ENCODE measurements at regions not wholly inside any gene's neighbourhood (a gene's known extent, or its start where the extent isn't known, plus 50 kb on each side); places are given as distances from the start of the nearest gene placed in this dataset.

GRCh38 chr16:66099306-66099705 lies 267.2 kb upstream of the CDH5 start:
- WGBS, 2 donors = 60 to 66% methylated on average over 4 of the region's 4 CpGs
- ATAC-seq (no peak), DNase-seq (no peak)
- no peak for TF ChIP-seq CTCF (IDR thresholded peaks at IDR 0.05)
- intact Hi-C loops (cut with DNase I) = no loop called here
- Histone ChIP-seq H3K27ac (no peak overlapping the region), H3K36me3 (replicated peaks in 1 of 2; ENCODE audit: insufficient read depth in 1 of 2, low read depth in 2 of 2) (no peaks in the 10 kb centered on the region), H3K27me3 (no peaks in the 10 kb centered on the region), H3K4me1 (no peaks in the 10 kb centered on the region), H3K4me3 (no peak overlapping the region), H3K9me3 (no peaks in the 10 kb centered on the region)

GRCh38 chr16:66097751-66098150 lies 268.7 kb upstream of the CDH5 start:
- Histone ChIP-seq H3K36me3 (replicated peaks in 1 of 2; ENCODE audit: insufficient read depth in 1 of 2, low read depth in 2 of 2) (no peaks in the 10 kb centered on the region), H3K27ac (no peak overlapping the region), H3K4me1 (no peaks in the 10 kb centered on the region), H3K4me3 (no peak overlapping the region), H3K9me3 (no peaks in the 10 kb centered on the region), H3K27me3 (no peaks in the 10 kb centered on the region)
- TF ChIP-seq POLR2A (IDR thresholded peaks at IDR 0.05) = no peak
- WGBS, 2 donors = 40 to 43% methylated on average over 6 of the region's 6 CpGs
- DNase-seq (no peak), ATAC-seq (no peak)
- intact Hi-C loops (cut with DNase I) = no loop called here

GRCh38 chr16:66095676-66096075 lies 270.8 kb upstream of the CDH5 start:
- intact Hi-C loops (cut with DNase I) = no loop called here
- TF ChIP-seq CTCF (IDR thresholded peaks at IDR 0.05) = no peak
- TF ChIP-seq POLR2A (IDR thresholded peaks at IDR 0.05) = no peak
- H3K36me3 ChIP-seq (replicated peaks in 1 of 2; ENCODE audit: insufficient read depth in 1 of 2, low read depth in 2 of 2) = no peaks in the 10 kb centered on the region
- no peak overlapping the region for H3K27ac ChIP-seq
- no peaks in the 10 kb centered on the region for H3K27me3 ChIP-seq
- H3K4me1 ChIP-seq = no peaks in the 10 kb centered on the region
- no peak overlapping the region for H3K4me3 ChIP-seq
- ATAC-seq (no peak), DNase-seq (no peak)
- no peaks in the 10 kb centered on the region for H3K9me3 ChIP-seq

- TF ChIP-seq POLR2A (IDR thresholded peaks at IDR 0.05) = no peak
- TF ChIP-seq CTCF (IDR thresholded peaks at IDR 0.05) = no peak
- H3K27me3 ChIP-seq = no peaks in the 10 kb centered on the region
- H3K4me1 ChIP-seq = no peaks in the 10 kb centered on the region
- H3K27ac ChIP-seq = no peak overlapping the region
- no peaks in the 10 kb centered on the region for H3K9me3 ChIP-seq
- no peaks in the 10 kb centered on the region for H3K36me3 ChIP-seq (replicated peaks in 1 of 2; ENCODE audit: insufficient read depth in 1 of 2, low read depth in 2 of 2)
- no peak overlapping the region for H3K4me3 ChIP-seq
- intact Hi-C loops (cut with DNase I) = no loop called here
- DNase-seq (no peak), ATAC-seq (no peak)
- WGBS, 2 donors = 63 to 69% methylated on average over 4 of the region's 4 CpGs
Observed at GRCh38 chr16:66093191-66093590, 273.3 kb upstream of the CDH5 start.

GRCh38 chr16:66091471-66091891 lies 275.0 kb upstream of the CDH5 start:
- Histone ChIP-seq H3K4me3 (no peak overlapping the region), H3K36me3 (replicated peaks in 1 of 2; ENCODE audit: insufficient read depth in 1 of 2, low read depth in 2 of 2) (no peaks in the 10 kb centered on the region), H3K27ac (no peak overlapping the region), H3K4me1 (no peaks in the 10 kb centered on the region), H3K9me3 (no peaks in the 10 kb centered on the region), H3K27me3 (no peaks in the 10 kb centered on the region)
- TF ChIP-seq CTCF (IDR thresholded peaks at IDR 0.05) (no peak), POLR2A (IDR thresholded peaks at IDR 0.05) (no peak)
- DNase-seq (no peak), ATAC-seq (no peak)
- intact Hi-C loops (cut with DNase I) = no loop called here
